IPS-18a (cell line): ENCODE measurements at regions not wholly inside any gene's neighbourhood (a gene's known extent, or its start where the extent isn't known, plus 50 kb on each side); places are given as distances from the start of the nearest gene placed in this dataset.
"Not testable (repeated sequence)": the region's sequence is repeated elsewhere in the genome, so short reads cannot be mapped to it uniquely, and the experiment has no call there.

Experiments
- H3K27ac ChIP-seq: one replicate; pipeline ENCODE4 v1.5.1; 2013; ENCODE audit warnings: low read length
- H3K27me3 ChIP-seq: one replicate; pipeline ENCODE4 v1.6.1; 2013; ENCODE audit warnings: mild to moderate bottlenecking, low read length; ENCODE audit not compliant: control insufficient read depth, insufficient read depth
- H3K36me3 ChIP-seq: one replicate; pipeline ENCODE4 v1.6.1; 2013; ENCODE audit warnings: low read depth, low read length; ENCODE audit not compliant: control insufficient read depth
- H3K4me1 ChIP-seq: one replicate; pipeline ENCODE4 v1.6.1; 2013; ENCODE audit warnings: low read depth, low read length; ENCODE audit not compliant: control insufficient read depth
- H3K4me3 ChIP-seq: one replicate; pipeline ENCODE4 v1.5.1; 2013; ENCODE audit warnings: low read length
- H3K9ac ChIP-seq: one replicate; pipeline ENCODE4 v1.6.1; 2013; ENCODE audit warnings: mild to moderate bottlenecking, low read length, moderate library complexity
- H3K9me3 ChIP-seq: one replicate; pipeline ENCODE4 v1.6.1; 2013; ENCODE audit warnings: low read depth, low read length; ENCODE audit not compliant: control insufficient read depth

DNA sequence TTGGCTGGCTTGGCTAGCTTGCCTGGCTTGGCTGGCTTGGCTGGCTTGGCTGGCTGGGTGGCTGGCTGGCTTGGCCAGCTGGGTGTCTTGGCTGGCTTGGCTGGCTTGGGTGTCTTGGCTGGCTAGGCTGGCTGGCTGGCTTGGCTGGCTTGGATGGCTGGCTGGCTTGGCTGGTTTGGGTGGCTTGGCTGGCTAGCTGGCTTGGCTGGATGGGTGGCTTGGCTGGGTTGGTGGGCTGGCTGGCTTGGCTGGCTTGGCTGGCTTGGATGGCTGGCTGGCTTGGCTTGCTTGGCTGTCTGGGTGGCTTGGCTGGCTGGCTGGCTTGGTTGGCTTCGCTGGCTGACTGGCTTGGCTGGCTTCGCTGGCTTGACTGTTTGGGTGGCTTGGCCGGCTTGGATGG lies 440.3 kb downstream of the GOLGA6L6 start:
- not testable (repeated sequence) for H3K36me3 ChIP-seq, H3K27me3 ChIP-seq, H3K27ac ChIP-seq

DNA sequence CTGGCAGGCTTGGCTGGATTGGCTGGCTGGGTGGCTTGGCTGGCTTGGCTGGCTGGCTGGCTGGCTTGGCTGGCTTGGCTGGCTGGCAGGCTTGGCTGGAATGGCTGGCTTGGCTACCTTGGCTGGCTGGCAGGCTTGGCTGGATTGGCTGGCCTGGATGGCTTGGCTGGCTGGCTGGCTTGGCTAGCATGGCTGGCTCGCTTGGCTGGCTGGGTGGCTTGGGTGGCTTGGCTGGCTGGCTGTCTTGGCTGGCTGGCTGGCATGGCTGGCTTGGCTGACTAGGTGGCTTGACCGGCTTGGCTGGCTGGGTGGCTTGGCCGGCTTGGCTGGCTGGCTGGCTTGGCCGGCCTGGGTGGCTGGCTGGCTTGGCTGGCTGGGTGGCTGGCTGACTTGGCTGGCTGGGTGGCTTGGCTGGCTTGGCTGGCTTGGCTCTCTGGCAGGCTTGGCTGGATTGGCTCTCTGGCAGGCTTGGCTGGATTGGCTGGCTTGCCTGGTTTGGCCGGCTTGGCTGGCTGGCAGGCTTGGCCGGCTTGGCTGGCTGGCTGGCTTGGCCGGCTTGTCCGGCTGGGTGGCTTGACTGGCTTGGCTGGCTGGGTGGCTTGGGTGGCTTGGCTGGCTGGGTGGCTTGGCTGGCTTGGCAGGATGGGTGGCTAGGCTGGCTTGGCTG lies 440.9 kb downstream of the GOLGA6L6 start:
- H3K27ac ChIP-seq, H3K4me3 ChIP-seq, H3K9ac ChIP-seq, H3K36me3 ChIP-seq, H3K9me3 ChIP-seq, H3K4me1 ChIP-seq, H3K27me3 ChIP-seq: not testable (repeated sequence)

More for the DNA sequence above, 440.3 kb downstream of the GOLGA6L6 start:
- H3K9ac ChIP-seq, H3K4me1 ChIP-seq, H3K4me3 ChIP-seq, H3K9me3 ChIP-seq: not testable (repeated sequence)

DNA sequence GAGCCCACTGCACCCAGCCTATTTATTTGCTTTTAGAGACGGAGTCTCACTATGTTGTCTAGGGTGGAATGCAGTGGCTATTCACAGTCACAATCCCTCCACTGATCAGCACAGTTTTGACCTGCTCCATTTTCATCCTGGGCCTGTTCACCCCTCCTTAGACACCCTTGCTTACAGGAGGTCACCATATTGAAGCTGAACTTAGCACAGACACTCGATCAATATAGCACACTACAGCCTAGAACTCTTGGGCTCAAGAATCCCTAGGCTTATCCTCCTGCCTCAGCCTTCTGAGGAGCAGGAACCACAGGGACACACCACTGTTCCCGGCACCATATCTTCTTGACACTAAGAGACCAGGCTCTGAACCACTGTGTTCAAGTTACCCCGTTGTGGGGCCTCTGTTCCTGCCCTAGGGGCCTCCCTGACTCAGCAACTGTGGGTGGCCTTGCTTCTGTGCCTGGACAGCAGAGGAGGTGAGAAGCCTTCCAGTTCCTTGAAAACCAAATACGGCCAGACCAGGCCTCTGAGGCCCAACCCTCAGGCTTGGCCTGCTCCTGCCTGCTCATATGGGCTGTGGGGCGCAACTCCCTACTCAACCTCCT lies 445.8 kb downstream of the GOLGA6L6 start:
- not testable (repeated sequence) for H3K4me3 ChIP-seq, H3K9ac ChIP-seq, H3K27me3 ChIP-seq, H3K36me3 ChIP-seq, H3K4me1 ChIP-seq, H3K27ac ChIP-seq, H3K9me3 ChIP-seq

DNA sequence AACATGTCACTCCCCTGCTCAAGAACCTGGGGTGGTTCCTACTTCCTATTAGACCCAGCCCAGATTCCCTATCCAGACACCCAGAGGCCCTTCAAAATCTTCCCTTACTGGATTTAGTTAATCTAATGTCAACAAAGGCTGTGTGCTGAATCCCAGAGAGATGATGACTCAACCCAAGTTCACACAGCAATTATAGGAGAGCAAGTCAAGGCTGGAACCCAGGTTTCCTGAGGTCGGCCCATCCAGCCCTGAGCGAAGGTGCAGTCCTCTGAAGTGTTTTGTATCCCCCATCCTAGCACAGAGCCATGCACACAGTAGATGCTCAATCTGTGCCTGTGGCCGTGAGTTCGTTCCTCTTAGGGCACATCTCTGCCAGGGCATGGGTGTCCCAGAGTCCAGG lies 452.1 kb downstream of the GOLGA6L6 start:
- H3K9me3 ChIP-seq, H3K27me3 ChIP-seq, H3K4me1 ChIP-seq, H3K27ac ChIP-seq, H3K4me3 ChIP-seq, H3K36me3 ChIP-seq, H3K9ac ChIP-seq: not testable (repeated sequence)

DNA sequence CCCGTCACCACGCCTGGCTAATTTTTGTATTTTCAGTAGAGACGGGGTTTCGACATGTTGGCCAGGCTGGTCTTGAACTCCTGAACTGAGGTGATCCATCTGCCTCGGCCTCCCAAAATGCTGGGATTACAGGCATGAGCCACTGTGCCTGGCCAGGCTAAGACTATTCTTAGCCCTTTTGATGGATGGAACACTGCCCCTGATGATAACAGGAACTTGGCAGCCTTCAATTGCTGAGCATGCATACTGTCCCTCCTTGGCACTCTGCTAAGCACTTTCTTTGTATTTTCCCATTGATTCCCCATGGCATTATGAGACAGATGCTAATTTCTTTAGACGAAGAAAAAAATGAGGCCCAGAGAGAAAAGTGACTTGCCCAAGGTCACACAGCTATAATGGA lies 457.6 kb downstream of the GOLGA6L6 start:
- H3K9me3 ChIP-seq, H3K27me3 ChIP-seq, H3K27ac ChIP-seq, H3K4me3 ChIP-seq, H3K4me1 ChIP-seq, H3K36me3 ChIP-seq, H3K9ac ChIP-seq: not testable (repeated sequence)

DNA sequence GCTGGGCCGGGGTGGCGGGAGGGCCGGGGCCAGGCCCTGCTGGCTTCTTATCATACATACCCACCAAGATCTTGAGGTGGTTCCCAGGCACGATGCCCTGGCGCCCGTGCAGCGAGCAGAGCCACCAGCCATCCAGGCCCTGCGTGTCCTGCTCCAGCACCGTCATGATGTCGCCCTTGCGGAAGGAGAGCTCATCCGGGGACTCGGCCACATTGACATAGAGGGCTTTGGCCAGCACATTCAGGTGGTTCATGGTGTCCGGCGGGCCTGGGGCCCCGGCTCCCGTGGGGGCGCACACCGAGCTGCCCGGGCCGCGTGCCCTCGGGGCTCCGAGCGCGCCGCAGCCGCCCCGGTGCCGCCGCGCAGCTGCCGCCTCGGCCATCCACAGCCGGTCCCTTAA lies 467.5 kb downstream of the GOLGA6L6 start:
- not testable (repeated sequence) for H3K4me3 ChIP-seq, H3K9me3 ChIP-seq, H3K36me3 ChIP-seq, H3K27me3 ChIP-seq, H3K9ac ChIP-seq, H3K27ac ChIP-seq, H3K4me1 ChIP-seq

DNA sequence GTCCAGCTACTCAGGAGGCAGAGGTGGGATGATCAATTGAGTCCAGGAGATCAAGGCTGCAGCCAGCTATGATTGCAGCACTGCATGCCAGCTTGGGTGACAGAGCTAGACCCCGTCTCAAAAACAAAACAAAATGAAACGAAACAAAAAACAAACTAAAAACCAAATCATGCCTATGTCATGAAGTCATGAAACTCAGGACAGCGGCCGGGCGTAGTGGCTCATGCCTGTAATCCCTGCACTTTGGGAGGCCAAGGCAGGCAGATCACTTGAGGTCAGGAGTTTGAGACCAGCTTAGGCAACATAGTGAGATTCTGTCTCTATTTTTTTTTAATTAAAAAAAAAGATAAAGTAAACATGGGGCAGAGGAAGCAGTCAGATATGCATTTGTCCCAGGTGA lies 472.6 kb downstream of the GOLGA6L6 start:
- not testable (repeated sequence) for H3K9ac ChIP-seq, H3K4me3 ChIP-seq, H3K4me1 ChIP-seq, H3K9me3 ChIP-seq, H3K36me3 ChIP-seq, H3K27ac ChIP-seq, H3K27me3 ChIP-seq

DNA sequence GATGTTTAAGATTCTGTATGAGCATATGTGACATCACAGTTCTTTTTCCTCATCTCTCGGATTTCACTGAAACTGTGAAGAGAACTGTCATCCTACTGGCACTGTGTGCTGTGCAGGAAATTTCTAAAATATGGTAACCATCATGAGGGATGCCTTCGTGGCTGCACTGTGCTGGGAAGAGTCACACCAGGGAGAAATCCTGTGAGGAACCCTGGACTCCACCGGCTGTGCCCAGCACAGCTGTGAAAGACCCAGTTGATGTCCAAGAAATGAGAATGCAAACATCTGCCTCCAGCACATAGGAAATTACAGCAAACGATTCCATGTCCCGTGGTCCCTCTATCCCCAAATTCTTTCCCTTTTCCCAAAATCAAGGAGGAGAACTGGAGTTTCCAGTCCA lies 475.4 kb downstream of the GOLGA6L6 start:
- not testable (repeated sequence) for H3K4me1 ChIP-seq, H3K9ac ChIP-seq, H3K36me3 ChIP-seq, H3K27me3 ChIP-seq, H3K9me3 ChIP-seq, H3K4me3 ChIP-seq, H3K27ac ChIP-seq

DNA sequence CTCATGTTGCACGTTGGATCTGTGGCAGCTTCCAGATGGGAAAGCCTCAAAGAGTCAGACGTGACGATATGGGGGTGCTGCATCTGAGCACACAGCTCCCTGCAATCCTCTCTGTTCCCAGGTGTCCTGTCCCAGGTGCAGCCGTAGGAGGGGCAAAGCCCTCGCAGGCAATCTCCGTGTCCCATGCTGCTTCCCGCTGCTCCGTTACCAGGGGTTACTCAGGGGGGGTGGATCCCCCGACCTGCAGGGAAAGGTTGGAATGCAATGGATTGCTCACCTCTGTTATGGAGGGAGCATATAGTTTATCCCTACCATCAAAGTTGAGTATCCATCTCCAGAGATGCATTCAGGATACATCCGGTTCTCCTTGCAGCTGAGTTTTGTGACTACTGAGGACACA lies 476.1 kb downstream of the GOLGA6L6 start:
- H3K9ac ChIP-seq, H3K27me3 ChIP-seq, H3K36me3 ChIP-seq, H3K4me1 ChIP-seq, H3K4me3 ChIP-seq, H3K27ac ChIP-seq, H3K9me3 ChIP-seq: not testable (repeated sequence)

DNA sequence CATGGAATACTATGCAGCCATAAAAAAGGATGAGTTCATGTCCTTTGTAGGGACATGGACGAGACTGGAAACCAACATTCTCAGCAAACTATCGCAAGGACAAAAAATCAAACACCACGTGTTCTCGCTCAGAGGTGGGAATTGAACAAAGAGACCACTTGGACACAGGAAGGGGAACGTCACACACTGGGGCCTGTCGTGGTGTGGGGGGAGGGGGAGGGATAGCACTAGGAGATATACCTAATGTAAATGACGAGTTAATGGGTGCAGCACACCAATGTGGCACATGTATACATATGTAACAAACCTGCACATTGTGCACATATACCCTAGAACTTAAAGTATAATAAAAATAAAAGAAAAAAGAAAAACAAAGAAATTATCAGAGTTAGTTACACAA lies 478.4 kb downstream of the GOLGA6L6 start:
- H3K4me3 ChIP-seq, H3K9ac ChIP-seq, H3K4me1 ChIP-seq, H3K36me3 ChIP-seq, H3K27me3 ChIP-seq, H3K9me3 ChIP-seq, H3K27ac ChIP-seq: not testable (repeated sequence)

DNA sequence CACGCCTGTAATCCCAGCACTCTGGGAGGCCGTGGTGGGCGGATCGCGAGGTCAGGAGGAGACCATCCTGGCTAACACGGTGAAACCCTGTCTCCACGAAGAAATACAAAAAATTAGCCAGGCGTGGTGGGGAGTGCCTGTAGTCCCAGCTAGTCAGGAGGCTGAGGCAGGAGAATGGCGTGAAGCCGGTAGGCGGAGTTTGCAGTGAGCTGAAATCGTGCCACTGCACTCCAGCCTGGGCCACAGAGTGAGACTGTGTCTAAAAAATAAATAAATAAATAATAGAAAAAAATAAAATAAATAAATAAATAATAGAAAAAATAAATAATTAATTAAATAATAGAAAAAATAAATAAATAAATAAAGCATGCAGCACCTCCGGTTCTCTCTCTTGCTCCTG lies 480.8 kb downstream of the GOLGA6L6 start:
- H3K9me3 ChIP-seq, H3K4me1 ChIP-seq, H3K27me3 ChIP-seq, H3K9ac ChIP-seq, H3K4me3 ChIP-seq, H3K36me3 ChIP-seq, H3K27ac ChIP-seq: not testable (repeated sequence)

DNA sequence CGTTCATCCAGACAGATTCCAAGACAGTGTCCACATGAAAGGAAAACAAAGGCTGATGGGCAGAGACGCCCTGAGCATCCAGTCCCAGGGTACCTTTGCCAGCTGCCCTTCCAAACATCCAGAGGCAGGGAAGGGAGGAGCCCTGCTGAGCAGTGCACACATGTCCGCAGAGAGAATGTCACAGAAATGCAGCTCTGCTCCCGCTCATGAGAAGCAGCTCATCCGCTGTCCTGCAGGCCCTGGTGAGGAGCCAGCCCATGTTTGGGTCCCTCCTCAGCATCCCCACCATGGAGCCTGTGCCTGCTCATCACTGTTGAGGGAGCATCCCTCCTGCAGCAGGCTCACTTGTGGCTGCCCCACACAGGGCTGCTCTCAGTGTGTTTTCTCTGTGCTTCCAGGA lies 484.7 kb downstream of the GOLGA6L6 start:
- not testable (repeated sequence) for H3K36me3 ChIP-seq, H3K4me1 ChIP-seq, H3K4me3 ChIP-seq, H3K9me3 ChIP-seq, H3K27ac ChIP-seq, H3K9ac ChIP-seq, H3K27me3 ChIP-seq
